HG03520 (cell line): ENCODE measurements at regions not wholly inside any gene's neighbourhood (a gene's known extent, or its start where the extent isn't known, plus 50 kb on each side); places are given as distances from the start of the nearest gene placed in this dataset.
"Not testable (repeated sequence)": the region's sequence is repeated elsewhere in the genome, so short reads cannot be mapped to it uniquely, and the experiment has no call there.

Experiments used
- ATAC-seq: cut with Tn5 transposase; IDR thresholded peaks from one replicate; pipeline ENCODE4 v1.9.1; 2021; ENCODE audit warnings: mild to moderate bottlenecking, moderate library complexity; ENCODE audit not compliant: unreplicated experiment

- ATAC-seq, result no peak
These were observed 382.3 kb upstream of the ZFP42 start for GRCh38 chr4:187613089-187613839.

GRCh38 chr4:187615972-187616371 is 379.6 kb upstream of the ZFP42 start:
- no peak for ATAC-seq

- ATAC-seq, result no peak
These were observed 378.5 kb upstream of the ZFP42 start for GRCh38 chr4:187617113-187617512.

- no peak for ATAC-seq
These were observed 376.8 kb upstream of the ZFP42 start for GRCh38 chr4:187618701-187619281.

- no peak for ATAC-seq
These were observed 376.3 kb upstream of the ZFP42 start for GRCh38 chr4:187619319-187619718.

- no peak for ATAC-seq
These were observed 363.1 kb upstream of the ZFP42 start for GRCh38 chr4:187632260-187632995.

GRCh38 chr4:187633245-187633644 is 362.3 kb upstream of the ZFP42 start:
- no peak for ATAC-seq

DNA sequence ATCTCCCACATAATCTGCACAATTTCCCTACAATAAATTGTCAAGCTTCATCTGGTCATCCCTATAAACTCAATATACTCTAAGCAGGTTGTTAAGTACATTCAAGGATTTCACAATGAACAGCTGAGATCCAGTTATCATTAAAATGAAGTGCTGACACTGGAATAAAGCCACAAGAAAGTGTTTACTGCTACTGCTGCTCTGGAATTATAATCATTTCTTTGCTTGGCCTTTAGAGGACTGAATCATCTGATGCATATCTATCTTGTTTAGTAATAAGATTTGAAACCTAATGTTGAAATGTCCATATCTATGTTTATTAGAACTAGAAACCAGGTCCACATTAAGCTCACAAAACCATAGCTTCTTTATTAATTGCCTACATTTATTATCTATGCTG is 338.6 kb upstream of the ZFP42 start:
- ATAC-seq, result no peak

GRCh38 chr4:187663076-187663475 is 332.5 kb upstream of the ZFP42 start:
- ATAC-seq, result no peak

GRCh38 chr4:187664011-187664410 is 331.6 kb upstream of the ZFP42 start:
- ATAC-seq, result no peak

DNA sequence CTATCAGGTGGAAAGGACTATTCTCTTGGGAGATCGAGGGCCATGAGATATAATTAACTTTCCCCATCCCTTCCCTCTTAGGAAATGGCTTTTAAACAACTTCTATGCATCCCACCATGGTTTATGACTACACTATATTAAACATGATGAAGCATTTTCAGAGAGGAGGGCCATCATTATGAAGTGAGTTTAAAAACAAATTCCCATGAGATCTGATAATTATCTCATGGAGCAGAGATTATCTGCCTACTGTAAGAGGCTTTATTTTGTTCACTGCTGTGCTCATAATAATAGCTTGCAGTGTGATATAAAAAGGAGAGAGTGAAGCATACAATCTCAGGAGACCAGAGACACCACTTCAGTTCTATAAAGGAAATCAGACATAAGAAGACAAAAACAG is 330.5 kb upstream of the ZFP42 start:
- no peak for ATAC-seq

GRCh38 chr4:187666034-187666433 is 329.5 kb upstream of the ZFP42 start:
- ATAC-seq, result no peak

DNA sequence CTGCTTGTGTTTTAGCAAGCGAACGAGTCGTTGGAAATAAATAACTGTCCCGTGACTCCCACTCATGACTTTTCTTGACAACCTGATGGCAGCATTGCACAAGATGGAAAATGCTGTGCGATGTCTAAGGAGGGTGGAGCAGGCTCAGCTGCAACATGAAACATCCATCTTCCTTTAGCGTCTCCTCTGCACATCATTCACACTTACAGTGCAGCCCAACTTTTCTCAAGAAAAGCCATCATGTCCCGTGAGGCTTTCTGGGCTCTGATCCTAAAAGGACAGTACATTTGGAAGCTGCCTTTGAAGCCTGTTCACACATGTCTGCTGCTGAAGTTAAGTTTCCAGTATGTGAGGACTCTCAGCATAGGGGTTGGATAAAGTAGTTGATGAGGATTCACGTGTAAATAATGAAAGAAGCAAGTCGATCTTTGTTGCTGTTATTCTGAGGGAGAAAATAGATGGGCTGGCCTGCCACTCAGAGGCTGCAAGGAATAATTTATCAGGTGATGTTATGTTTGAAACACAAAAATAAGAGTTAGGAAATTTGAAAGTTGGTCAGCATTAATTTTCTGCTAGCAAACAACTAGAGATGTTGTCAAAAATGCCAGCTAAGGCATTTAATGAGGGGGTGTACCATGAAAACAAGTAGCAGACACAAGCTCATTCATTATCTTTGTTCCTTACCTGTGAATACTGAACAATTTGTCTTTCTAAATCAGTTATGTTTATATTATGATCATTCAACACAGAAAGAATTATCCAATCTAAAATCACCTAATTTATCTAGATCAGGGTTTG is 328.7 kb upstream of the ZFP42 start:
- ATAC-seq, result no peak

DNA sequence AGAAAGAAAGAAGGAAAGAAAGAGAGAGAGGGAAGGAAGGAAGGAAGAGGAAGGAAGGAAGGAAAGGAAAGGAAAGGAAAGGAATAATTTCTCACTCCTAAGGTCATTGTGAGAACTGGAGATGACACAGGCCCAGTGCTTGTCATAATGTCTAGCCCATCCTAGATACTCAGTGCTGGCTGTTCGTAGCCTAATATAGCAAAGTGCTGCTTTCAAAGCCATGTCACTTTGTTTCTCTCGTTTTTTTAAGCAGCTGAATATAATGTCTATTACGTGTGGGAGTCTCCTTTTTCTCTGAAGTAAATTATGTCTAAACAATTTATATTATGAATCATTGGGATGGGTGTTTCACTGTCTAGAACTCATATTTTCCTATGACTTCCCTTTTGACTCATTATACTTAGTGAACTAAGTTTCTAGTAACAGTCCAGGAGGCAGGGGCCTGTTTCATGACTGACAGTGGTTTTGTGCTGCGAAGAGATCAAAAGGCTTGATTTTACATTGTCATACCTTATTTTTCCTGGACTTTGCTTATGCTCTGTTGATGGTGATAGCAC is 327.0 kb upstream of the ZFP42 start:
- ATAC-seq, result no peak

GRCh38 chr4:187671521-187671920 is 324.1 kb upstream of the ZFP42 start:
- ATAC-seq, result not testable (repeated sequence)

GRCh38 chr4:187671958-187672357 is 323.6 kb upstream of the ZFP42 start:
- ATAC-seq, result not testable (repeated sequence)

DNA sequence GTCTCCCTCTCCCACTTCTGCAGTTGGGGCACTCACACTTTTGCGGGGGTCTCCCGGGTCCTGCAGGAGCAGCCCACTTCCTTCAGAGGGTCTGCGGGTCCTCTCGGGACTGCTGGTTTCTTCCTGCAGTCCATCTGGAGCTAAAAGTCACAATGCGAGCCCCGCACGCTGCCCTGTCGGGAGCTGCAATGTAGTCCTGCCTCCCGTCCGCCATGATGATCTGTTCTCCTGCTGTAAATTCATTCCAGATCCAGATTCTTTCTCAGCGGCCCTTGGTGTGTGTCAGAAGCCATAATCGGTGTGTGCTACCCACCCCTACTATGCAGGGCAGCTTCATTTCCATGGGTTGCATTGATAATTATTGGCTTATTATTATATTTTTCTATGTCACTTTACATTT is 323.0 kb upstream of the ZFP42 start:
- not testable (repeated sequence) for ATAC-seq

DNA sequence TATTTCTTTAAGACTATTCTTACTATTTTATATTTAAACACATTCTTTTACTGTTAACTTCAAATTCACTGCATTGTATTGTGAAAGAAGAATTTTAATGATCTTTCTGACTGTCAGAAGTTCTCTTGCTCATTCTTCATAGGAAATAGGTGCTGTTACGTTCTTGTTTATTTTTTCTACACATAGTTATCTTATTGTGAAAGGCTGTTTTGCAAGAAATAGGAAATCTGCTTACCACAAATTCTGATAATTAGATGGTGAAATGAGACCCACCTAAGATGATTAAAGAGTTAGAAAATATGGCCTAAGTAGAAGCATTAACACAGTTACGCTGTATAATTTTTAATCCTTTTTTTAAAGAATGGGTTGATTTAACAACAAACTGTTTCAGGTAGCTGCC is 316.1 kb upstream of the ZFP42 start:
- no peak for ATAC-seq

DNA sequence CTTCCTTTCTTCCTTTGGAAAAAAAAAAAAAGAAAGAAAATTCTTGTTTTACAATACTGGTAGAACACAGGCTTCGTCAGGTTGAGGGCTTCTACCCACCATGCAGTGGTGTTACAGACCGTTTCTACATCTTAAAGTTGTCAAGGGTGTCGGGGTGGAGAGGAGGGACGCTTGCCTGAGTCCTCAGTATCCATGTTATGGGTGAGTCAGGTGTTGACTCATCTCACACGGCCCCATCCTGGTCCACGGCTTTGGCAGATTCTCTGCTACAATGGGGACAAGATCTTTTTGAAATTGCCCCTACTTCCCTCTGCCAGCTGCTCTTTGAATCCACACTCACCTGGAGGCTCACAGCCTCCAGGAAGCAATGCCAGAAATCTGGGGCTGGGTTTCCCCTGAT is 310.3 kb upstream of the ZFP42 start:
- ATAC-seq, result no peak

- no peak for ATAC-seq
These were observed 307.9 kb upstream of the ZFP42 start for GRCh38 chr4:187687697-187688096.

- ATAC-seq, result no peak
These were observed 302.9 kb upstream of the ZFP42 start for GRCh38 chr4:187692626-187693025.
